GM20000 (cell line): ENCODE measurements at regions not wholly inside any gene's neighbourhood (a gene's known extent, or its start where the extent isn't known, plus 50 kb on each side); places are given as distances from the start of the nearest gene placed in this dataset.

Experiments
- DNase-seq: peaks from one replicate; pipeline ENCODE4 v3.0.0; 2012; ENCODE audit warnings: low spot score
- CTCF ChIP-seq: IDR thresholded peaks from 2 replicates; pipeline ENCODE4 v1.5.1; 2012; ENCODE audit warnings: mild to moderate bottlenecking, control low read depth; ENCODE audit errors: extremely low read depth, missing control alignments

GRCh38 chr17:71757156-71757555 lies 363.7 kb upstream of the SOX9 start:
- no peak for TF ChIP-seq CTCF
- DNase-seq, result no peak

DNA sequence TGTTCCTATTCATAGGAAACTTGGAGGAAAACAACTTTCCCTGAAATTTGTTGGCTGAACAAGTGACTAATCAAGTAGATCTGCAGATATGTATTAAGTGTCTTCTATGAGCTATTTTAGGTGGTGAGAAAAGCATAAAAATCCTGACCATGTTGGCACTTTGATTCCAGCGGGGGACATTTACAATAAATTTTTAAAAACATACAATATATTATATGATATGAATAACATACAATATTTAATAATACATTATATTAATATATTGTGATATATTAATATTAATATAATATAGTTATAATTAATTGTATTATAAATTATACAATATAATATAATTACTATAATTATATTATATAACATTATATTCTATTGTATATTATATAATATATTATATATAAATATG lies 362.9 kb upstream of the SOX9 start:
- TF ChIP-seq CTCF, result no peak
- no peak for DNase-seq

DNA sequence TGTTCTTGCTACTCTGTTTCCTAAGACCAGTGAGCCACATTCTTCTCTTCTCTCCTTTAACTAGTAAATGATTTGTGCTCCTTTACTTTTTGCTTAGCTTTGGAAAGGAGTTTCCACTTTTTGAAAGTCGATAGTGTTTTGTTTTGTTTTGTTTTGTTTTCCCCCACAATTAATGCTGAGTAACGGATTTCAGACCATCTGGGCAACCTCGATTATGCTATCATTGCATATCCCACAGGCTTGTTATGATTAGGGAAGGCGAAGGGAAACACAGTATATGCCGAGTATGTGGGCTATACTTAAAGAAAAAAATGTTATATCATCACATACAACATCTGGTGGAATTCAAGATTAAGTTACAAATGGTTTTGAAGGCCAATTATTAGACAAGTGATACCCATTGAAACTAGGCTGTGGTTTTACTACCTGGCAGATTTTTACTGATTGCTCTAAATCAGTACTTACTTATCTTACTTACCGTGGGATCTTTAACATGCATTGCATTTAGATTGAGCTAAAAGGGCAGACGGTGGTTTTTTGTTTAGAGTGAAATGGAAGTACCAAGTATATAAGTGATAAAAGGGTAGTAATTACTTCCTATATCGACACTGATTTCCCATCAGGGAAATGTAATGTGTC lies 361.3 kb upstream of the SOX9 start:
- DNase-seq, result no peak

DNA sequence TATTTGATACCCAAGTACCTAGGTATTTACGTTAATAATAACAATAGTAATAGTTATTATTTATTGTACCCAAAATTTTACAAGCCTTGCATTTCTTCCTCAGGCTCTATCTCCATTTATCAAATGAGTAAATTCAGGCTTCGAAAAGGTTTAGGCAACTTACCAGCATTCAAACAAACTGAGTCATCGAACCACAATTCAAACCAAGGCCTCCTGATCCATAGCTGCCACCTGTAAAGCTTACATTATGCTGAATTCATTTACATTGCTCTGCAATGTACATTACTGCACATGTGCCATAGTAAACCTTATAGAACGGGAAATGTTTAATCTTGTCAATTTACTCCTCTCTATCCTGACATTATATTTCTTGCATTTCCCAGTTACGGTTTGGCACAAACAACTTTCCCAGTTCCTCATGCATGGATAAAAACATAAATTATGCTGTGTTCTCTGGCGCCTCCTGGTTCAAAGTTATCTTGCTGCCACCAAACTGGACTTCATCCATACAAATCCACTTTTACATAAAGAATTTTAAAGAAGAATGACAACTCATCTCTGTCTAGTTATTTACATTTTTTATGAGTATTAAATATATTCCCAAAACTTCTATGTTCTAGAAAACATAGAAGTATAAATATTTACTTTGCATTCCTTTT lies 360.6 kb upstream of the SOX9 start:
- DNase-seq, result no peak
- no peak for TF ChIP-seq CTCF

More for the DNA sequence above, 361.3 kb upstream of the SOX9 start:
- no peak for TF ChIP-seq CTCF

DNA sequence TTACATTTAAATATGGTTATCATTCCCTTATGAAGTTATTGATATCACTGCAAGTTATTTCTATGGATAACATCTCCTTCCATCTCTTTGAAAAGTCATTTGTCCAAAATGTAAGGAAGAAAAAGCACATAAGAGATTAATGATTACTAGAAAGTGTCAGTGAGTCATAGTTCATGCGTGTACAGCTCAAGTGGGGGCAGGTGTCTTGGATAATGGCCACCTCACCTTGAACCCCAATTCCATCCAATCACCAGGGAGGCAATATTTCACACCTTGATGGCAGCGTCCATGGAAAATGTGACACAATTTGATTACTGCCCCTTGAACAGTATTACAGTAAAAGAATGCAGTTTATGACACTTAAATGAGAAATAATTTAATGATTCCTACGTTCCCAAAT lies 358.3 kb upstream of the SOX9 start:
- DNase-seq, result no peak
- no peak for TF ChIP-seq CTCF

GRCh38 chr17:71764505-71764904 lies 356.3 kb upstream of the SOX9 start:
- peak; percentile 7 for TF ChIP-seq CTCF

GRCh38 chr17:71765437-71765836 lies 355.4 kb upstream of the SOX9 start:
- no peak for TF ChIP-seq CTCF
- no peak for DNase-seq

More at GRCh38 chr17:71764505-71764904, 356.3 kb upstream of the SOX9 start:
- DNase-seq, result peak; percentile 2
